HL-60 (cell line): ENCODE measurements at regions not wholly inside any gene's neighbourhood (a gene's known extent, or its start where the extent isn't known, plus 50 kb on each side); places are given as distances from the start of the nearest gene placed in this dataset.
A peak's percentile ranks its signal among the peaks of the same experiment; 100 is the strongest.

Experiments used
- CTCF ChIP-seq: IDR thresholded peaks from one replicate; pipeline ENCODE4 v1.5.1; 2011; ENCODE audit warnings: low read length, control low read depth, inconsistent platforms; ENCODE audit not compliant: insufficient read depth
- GABPA ChIP-seq: IDR thresholded peaks from 2 replicates; pipeline ENCODE4 v1.6.1; 2012; ENCODE audit warnings: low read depth
- POLR2AphosphoS5 ChIP-seq: IDR thresholded peaks from 2 replicates; pipeline ENCODE4 v1.6.1; 2012; ENCODE audit warnings: low read depth
- REST ChIP-seq: IDR thresholded peaks from 2 replicates; pipeline ENCODE4 v1.6.1; 2012; ENCODE audit warnings: low read depth; ENCODE audit not compliant: insufficient replicate concordance
- SPI1 ChIP-seq: IDR thresholded peaks from 2 replicates; pipeline ENCODE4 v1.6.1; 2012; ENCODE audit warnings: low read depth, mild to moderate bottlenecking, borderline replicate concordance

- TF ChIP-seq CTCF (peak; percentile 56), POLR2AphosphoS5 (no peak), REST (no peak), GABPA (no peak), SPI1 (no peak)
These were observed 65.1 kb upstream of the LRRC55 start for GRCh38 chr11:57116654-57117053.
